HEK293 (cell line): ENCODE measurements at regions not wholly inside any gene's neighbourhood (a gene's known extent, or its start where the extent isn't known, plus 50 kb on each side); places are given as distances from the start of the nearest gene placed in this dataset.

Source experiments
- ELK4 ChIP-seq: IDR thresholded peaks from 2 replicates; pipeline ENCODE4 v1.6.1; 2011; ENCODE audit warnings: mild to moderate bottlenecking, low read depth, low read length, borderline replicate concordance
- GLI2 ChIP-seq: fragments of 450-650 bp; formaldehyde crosslinking; IDR thresholded peaks from 2 replicates; pipeline ENCODE4; 2017; ENCODE audit warnings: missing biosample characterization, missing genetic modification characterization, low read depth, borderline replicate concordance
- GLIS2 ChIP-seq: fragments of 450-650 bp; formaldehyde crosslinking; IDR thresholded peaks from 2 replicates; pipeline ENCODE4 v1.5.1; 2016; ENCODE audit warnings: missing biosample characterization, missing genetic modification characterization
- HIC1 ChIP-seq: fragments of 450-650 bp; formaldehyde crosslinking; IDR thresholded peaks from 2 replicates; pipeline ENCODE4 v1.5.1; 2016; ENCODE audit warnings: missing biosample characterization, missing genetic modification characterization
- HOXC10 ChIP-seq: sonication (generic); formaldehyde crosslinking; IDR thresholded peaks from 2 replicates; pipeline ENCODE4 v1.8.1; 2023; ENCODE audit warnings: mild to moderate bottlenecking, missing genetic modification reagents
- IKZF3 ChIP-seq: fragments of 450-650 bp; IDR thresholded peaks from 2 replicates; pipeline ENCODE4 v1.5.0; 2018; ENCODE audit warnings: missing biosample characterization, mild to moderate bottlenecking, missing genetic modification characterization, moderate library complexity
- MYNN ChIP-seq: fragments of 450-650 bp; formaldehyde crosslinking; IDR thresholded peaks from 2 replicates; pipeline ENCODE4 v1.5.1; 2016; ENCODE audit warnings: missing biosample characterization, missing genetic modification characterization, borderline replicate concordance
- OSR2 ChIP-seq: fragments of 450-650 bp; formaldehyde crosslinking; IDR thresholded peaks from 2 replicates; pipeline ENCODE4 v1.5.1; 2016; ENCODE audit warnings: missing biosample characterization, missing genetic modification characterization
- SCRT2 ChIP-seq: fragments of 450-650 bp; formaldehyde crosslinking; IDR thresholded peaks from 2 replicates; pipeline ENCODE4 v1.5.1; 2016; ENCODE audit warnings: missing biosample characterization, missing genetic modification characterization
- ZBTB20 ChIP-seq: fragments of 450-650 bp; formaldehyde crosslinking; IDR thresholded peaks from 2 replicates; pipeline ENCODE4 v1.5.1; 2016; ENCODE audit warnings: missing biosample characterization, missing genetic modification characterization
- ZNF112 ChIP-seq: fragments of 450-650 bp; formaldehyde crosslinking; IDR thresholded peaks from 2 replicates; pipeline ENCODE4 v1.5.0; 2017; ENCODE audit warnings: missing biosample characterization, missing genetic modification characterization
- ZNF175 ChIP-seq: fragments of 450-650 bp; formaldehyde crosslinking; IDR thresholded peaks from 2 replicates; pipeline ENCODE4 v1.5.1; 2016; ENCODE audit warnings: missing biosample characterization, missing genetic modification characterization
- ZNF324 ChIP-seq: fragments of 450-650 bp; formaldehyde crosslinking; IDR thresholded peaks from 2 replicates; pipeline ENCODE4 v1.5.1; 2016; ENCODE audit warnings: missing biosample characterization, missing genetic modification characterization
- ZNF335 ChIP-seq: fragments of 450-650 bp; formaldehyde crosslinking; conservative IDR thresholded peaks from 2 replicates; pipeline ENCODE4 v1.5.1; 2016; ENCODE audit warnings: missing biosample characterization, missing genetic modification characterization
- ZNF354C ChIP-seq: fragments of 450-650 bp; formaldehyde crosslinking; IDR thresholded peaks from 2 replicates; pipeline ENCODE4 v1.5.1; 2016; ENCODE audit warnings: missing biosample characterization, missing genetic modification characterization, low read depth, borderline replicate concordance
- ZNF37A ChIP-seq: fragments of 450-650 bp; IDR thresholded peaks from 2 replicates; pipeline ENCODE4 v1.5.1; 2018; ENCODE audit warnings: missing biosample characterization, missing genetic modification characterization
- ZNF391 ChIP-seq: fragments of 450-650 bp; formaldehyde crosslinking; IDR thresholded peaks from 2 replicates; pipeline ENCODE4 v1.5.1; 2016; ENCODE audit warnings: low read depth, missing biosample characterization, missing genetic modification characterization, borderline replicate concordance
- ZNF48 ChIP-seq: fragments of 450-650 bp; formaldehyde crosslinking; IDR thresholded peaks from 2 replicates; pipeline ENCODE4 v1.5.1; 2016; ENCODE audit warnings: missing biosample characterization, missing genetic modification characterization
- ZNF530 ChIP-seq: fragments of 450-650 bp; formaldehyde crosslinking; IDR thresholded peaks from 2 replicates; pipeline ENCODE4 v1.5.1; 2016; ENCODE audit warnings: low read depth, missing biosample characterization, missing genetic modification characterization
- ZNF571 ChIP-seq: fragments of 450-650 bp; formaldehyde crosslinking; IDR thresholded peaks from 2 replicates; pipeline ENCODE4 v1.5.0; 2017; ENCODE audit warnings: missing biosample characterization, missing genetic modification characterization
- ZNF585B ChIP-seq: fragments of 450-650 bp; formaldehyde crosslinking; IDR thresholded peaks from 2 replicates; pipeline ENCODE4 v1.5.1; 2016; ENCODE audit warnings: missing biosample characterization, missing genetic modification characterization
- ZNF623 ChIP-seq: fragments of 450-650 bp; formaldehyde crosslinking; IDR thresholded peaks from 2 replicates; pipeline ENCODE4 v1.5.1; 2016; ENCODE audit warnings: missing biosample characterization, missing genetic modification characterization
- ZNF639 ChIP-seq: fragments of 450-650 bp; formaldehyde crosslinking; IDR thresholded peaks from 2 replicates; pipeline ENCODE4 v1.5.1; 2016; ENCODE audit warnings: missing biosample characterization, missing genetic modification characterization
- ZNF660 ChIP-seq: fragments of 450-650 bp; IDR thresholded peaks from 2 replicates; pipeline ENCODE4 v1.5.1; 2018; ENCODE audit warnings: missing biosample characterization, mild to moderate bottlenecking, missing genetic modification characterization
- ZSCAN23 ChIP-seq: fragments of 450-650 bp; formaldehyde crosslinking; IDR thresholded peaks from 2 replicates; pipeline ENCODE4 v1.5.1; 2016; ENCODE audit warnings: missing biosample characterization, missing genetic modification characterization
- ZSCAN30 ChIP-seq: fragments of 450-650 bp; IDR thresholded peaks from 2 replicates; pipeline ENCODE4 v1.5.1; 2018; ENCODE audit warnings: missing biosample characterization, mild to moderate bottlenecking, missing genetic modification characterization, moderate library complexity
- TF ChIP-seq, protein P1 (sequence below): fragments of 450-650 bp; formaldehyde crosslinking; IDR thresholded peaks from 2 replicates; pipeline ENCODE4; 2016; ENCODE audit warnings: missing biosample characterization, missing genetic modification characterization
- TF ChIP-seq, protein P2 (sequence below): fragments of 450-650 bp; formaldehyde crosslinking; IDR thresholded peaks from 2 replicates; pipeline ENCODE4 v1.5.1; 2016; ENCODE audit warnings: missing biosample characterization, missing genetic modification characterization, borderline replicate concordance
- TF ChIP-seq, protein P3 (sequence below): fragments of 450-650 bp; formaldehyde crosslinking; IDR thresholded peaks from 2 replicates; pipeline ENCODE4 v1.5.1; 2017; ENCODE audit warnings: missing biosample characterization, mild to moderate bottlenecking, missing genetic modification characterization, moderate library complexity

DNA sequence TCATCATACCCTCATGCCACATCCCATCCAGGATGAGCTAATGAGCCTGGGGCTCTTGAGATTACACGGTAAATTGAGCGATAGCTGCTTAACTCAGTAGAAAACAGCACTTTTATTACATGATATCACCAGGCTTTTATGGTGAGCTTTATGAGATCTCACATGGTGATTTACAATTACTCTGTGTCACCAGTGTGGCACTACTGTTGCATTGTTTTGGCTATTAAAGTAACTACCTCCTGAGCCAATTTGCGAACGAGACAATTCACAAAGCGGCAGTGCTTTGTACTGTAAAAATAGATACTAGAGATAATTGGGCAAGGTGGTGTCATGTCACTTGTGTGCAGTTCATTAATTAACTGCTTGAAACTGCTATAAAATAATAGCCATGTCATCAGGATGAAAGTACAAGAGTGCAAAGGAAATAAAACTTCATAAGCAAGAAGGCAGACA is 767.7 kb upstream of the ADGRL2 start (continued):
- TF ChIP-seq ZNF530 (tag by site-specific recombination) (no peak), ZSCAN23 (peak; percentile 97), ZNF335 (no peak; the same call in 1 of the 2 replicates), IKZF3 (peak; percentile 97), ZNF48 (tag by site-specific recombination) (no peak), ZNF585B (no peak), HOXC10 (no peak), ZNF623 (tag by site-specific recombination) (no peak), GLI2 (peak; percentile 100), ZNF324 (tag by site-specific recombination) (peak; percentile 94), ZNF571 (tag by site-specific recombination) (no peak), ZBTB20 (tag by site-specific recombination) (0 out of 2 replicates have a peak, but pooled peaks have one; percentile 6), SCRT2 (tag by site-specific recombination) (peak; percentile 98), HIC1 (tag by site-specific recombination) (peak; percentile 98), OSR2 (tag by site-specific recombination) (peak; percentile 99), ZNF660 (tag by site-specific recombination) (peak; percentile 94), ZNF175 (no peak), ZNF639 (tag by site-specific recombination) (peak; percentile 99), MYNN (tag by site-specific recombination) (peak; percentile 85), GLIS2 (peak; percentile 79), ZNF112 (tag by site-specific recombination) (no peak), ZNF391 (peak; percentile 99), ELK4 (no peak), ZNF37A (tag by site-specific recombination) (no peak), ZSCAN30 (peak; percentile 91), ZNF354C (tag by site-specific recombination) (no peak)
- TF ChIP-seq, protein P1, sequence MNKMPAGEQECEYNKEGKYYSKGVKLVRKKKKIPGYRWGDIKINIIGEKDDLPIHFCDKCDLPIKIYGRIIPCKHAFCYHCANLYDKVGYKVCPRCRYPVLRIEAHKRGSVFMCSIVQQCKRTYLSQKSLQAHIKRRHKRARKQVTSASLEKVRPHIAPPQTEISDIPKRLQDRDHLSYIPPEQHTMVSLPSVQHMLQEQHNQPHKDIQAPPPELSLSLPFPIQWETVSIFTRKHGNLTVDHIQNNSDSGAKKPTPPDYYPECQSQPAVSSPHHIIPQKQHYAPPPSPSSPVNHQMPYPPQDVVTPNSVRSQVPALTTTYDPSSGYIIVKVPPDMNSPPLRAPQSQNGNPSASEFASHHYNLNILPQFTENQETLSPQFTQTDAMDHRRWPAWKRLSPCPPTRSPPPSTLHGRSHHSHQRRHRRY (tag by site-specific recombination), result no peak
- TF ChIP-seq, protein P2, sequence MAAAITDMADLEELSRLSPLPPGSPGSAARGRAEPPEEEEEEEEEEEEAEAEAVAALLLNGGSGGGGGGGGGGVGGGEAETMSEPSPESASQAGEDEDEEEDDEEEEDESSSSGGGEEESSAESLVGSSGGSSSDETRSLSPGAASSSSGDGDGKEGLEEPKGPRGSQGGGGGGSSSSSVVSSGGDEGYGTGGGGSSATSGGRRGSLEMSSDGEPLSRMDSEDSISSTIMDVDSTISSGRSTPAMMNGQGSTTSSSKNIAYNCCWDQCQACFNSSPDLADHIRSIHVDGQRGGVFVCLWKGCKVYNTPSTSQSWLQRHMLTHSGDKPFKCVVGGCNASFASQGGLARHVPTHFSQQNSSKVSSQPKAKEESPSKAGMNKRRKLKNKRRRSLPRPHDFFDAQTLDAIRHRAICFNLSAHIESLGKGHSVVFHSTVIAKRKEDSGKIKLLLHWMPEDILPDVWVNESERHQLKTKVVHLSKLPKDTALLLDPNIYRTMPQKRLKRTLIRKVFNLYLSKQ (tag by site-specific recombination), result no peak
- TF ChIP-seq, protein P3, sequence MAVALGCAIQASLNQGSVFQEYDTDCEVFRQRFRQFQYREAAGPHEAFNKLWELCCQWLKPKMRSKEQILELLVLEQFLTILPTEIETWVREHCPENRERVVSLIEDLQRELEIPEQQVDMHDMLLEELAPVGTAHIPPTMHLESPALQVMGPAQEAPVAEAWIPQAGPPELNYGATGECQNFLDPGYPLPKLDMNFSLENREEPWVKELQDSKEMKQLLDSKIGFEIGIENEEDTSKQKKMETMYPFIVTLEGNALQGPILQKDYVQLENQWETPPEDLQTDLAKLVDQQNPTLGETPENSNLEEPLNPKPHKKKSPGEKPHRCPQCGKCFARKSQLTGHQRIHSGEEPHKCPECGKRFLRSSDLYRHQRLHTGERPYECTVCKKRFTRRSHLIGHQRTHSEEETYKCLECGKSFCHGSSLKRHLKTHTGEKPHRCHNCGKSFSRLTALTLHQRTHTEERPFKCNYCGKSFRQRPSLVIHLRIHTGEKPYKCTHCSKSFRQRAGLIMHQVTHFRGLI (tag by site-specific recombination), result peak; percentile 45; the same call in 1 of the 2 replicates
